HPDE6-E6E7 (cell line): ENCODE measurements at regions not wholly inside any gene's neighbourhood (a gene's known extent, or its start where the extent isn't known, plus 50 kb on each side); places are given as distances from the start of the nearest gene placed in this dataset.
"Not testable (repeated sequence)": the region's sequence is repeated elsewhere in the genome, so short reads cannot be mapped to it uniquely, and the experiment has no call there.

Experiments used
- DNase-seq: peaks from one replicate; pipeline ENCODE4 v3.0.0; 2011; ENCODE audit warnings: missing footprints; ENCODE audit errors: extremely low spot score

DNA sequence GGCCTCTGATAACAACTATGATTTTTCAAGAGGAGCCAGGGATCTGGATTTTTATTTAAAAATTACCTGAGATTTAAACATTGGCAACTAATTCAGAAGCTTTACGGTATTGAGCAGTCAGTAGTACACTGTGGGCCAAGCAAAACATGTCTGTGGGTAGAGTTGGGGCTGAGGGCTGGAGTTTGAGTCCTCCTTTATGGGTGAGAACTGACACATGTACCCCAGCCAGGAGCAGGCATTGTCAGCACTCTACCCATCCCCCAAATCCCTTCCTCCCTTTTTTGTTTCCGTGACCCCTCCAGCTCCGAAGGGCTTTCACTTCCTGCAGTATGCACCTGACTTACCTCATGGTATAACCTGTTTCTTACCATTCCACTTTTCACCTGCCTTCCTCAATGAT is 131.4 kb downstream of the SNX5 start:
- DNase-seq: no peak

- DNase-seq: no peak
Measured at GRCh38 chr20:17836303-17836861, 132.2 kb downstream of the SNX5 start.

GRCh38 chr20:17835934-17836300 is 132.7 kb downstream of the SNX5 start:
- DNase-seq: no peak

DNA sequence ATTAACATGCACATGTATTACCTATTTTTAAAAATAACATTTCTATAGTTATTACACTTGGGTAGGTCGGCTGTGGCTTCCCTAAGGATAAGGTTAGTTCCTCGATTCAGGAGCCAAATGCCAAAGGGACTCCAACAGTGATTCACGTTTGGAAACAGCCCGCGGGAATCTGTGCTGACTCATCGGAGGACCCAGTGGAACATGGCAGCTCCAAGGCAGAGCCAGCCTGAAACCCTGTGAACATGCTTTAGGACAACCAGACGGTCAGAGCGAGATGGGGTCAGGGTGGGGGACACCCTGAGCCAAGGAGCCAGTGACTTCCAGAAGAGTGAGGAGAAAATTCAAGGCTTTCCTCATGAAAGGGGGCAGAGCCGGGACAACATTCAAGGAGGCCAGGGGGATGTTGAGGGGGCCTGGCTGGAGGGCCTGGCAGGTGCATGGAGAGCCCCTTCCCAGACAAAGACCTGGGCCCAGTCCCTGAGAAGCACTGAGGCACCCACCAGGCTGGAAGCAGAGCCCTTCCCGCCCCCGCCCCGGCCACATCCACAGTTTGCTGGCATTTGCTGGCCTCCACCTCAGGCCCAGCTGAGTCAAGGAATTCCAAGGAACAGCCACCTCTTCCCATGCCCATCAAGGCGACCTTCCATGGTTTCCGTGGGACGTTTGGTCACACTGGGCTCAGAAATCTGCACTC is 133.2 kb downstream of the SNX5 start:
- DNase-seq: peak; percentile 88

DNA sequence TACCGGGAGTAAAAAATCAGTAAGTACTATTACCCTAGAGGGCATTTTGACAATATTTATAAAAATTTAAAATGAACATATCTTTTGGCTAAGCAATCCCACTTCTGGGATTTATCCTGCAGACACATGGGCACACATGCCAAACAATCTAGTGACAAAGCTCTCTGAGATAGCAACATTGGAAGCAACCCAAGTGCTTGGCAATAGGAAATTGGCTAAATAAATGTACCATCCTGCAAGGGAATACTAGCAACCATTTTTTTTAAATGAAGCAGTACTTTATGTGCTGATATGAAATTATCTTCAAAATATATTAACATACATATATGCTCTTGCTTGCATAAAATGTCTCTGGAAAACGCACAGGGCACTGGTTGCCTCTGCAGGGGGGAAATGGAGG is 133.8 kb downstream of the SNX5 start:
- no peak for DNase-seq

DNA sequence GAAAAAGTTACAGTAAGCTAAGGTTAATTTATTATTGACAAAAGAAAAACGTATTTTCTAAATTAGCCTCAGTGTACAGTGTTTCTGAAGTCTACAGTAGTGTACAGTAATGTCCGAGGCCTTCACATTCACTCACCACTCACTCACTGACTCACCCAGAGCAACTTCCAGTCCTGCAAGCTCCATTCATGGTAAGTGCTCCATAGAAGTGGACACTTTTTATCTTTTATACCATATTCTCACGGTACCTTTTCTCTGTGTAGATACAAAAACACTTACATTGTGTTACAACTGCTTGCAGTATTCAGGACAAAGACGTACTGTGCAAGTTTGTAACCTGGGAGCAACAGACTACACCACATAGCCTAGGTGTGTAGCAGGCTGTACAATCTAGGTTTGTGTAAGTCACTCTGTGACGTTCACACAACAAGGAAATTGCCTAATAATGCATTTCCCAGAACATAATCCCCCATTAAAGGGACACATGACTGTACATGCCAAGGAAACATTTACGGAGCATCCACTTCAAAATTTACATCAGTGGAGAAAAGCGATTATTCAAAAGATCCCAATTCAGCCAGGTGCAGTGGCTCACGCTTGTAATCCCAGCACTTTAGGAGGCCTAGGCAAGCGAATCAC is 133.4 kb downstream of the BANF2 start:
- DNase-seq: no peak

DNA sequence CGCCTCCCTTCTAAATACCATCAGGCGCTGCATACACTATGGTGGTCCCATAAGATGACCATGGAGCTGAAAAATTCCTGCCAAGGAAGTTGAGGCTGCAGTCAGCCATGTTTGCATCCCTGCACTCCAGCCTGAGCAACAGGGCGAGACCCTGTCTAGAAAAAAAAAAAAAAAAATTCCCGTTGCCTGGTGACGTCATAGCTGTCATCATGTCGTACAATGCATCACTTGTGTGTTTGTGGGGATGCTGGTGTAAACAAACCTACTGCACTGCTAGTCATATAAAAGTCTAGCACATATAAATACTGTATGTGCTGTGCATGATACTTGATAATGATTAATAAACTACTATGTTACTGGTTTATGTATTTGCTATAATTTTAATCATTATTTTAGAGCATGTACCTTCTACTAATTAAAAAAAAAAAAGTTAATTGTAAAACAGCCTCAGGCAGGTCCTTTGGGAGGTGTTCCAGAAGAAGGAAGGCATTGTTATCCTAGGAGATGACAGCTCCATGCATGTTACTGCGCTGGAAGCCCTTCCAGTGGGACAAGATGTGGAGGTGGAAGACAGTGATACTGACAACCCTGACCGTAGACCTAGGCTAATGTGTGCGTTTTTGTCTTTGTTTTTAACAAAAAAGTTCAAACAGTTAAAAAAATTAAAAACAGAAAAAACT is 132.6 kb downstream of the BANF2 start:
- no peak for DNase-seq

DNA sequence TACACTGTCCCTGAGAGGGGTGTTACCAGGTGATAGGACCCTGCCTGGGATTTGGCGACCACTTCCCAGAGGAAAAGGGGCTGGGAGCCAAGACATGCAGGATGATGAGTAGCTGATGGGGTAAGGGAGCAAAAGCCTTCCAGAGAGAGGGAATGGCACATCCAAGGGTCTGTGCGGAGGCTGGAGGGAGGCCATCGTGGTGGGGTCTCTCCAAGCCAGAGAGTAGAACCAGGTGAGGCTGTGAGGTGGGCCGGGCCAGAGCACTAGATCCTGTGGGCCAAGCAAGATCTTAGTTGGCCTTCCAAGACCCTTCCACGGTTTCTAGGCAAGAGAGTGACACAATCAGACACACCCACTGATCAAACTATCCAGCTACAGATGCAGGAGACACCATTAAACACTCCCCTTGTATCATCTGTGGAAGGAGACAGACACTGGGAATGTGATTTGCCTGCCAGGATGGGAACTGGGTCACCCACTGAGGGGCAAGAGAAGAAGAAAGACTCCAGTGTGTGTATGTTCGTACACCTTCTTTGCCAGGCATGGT is 128.9 kb downstream of the BANF2 start:
- no peak for DNase-seq

DNA sequence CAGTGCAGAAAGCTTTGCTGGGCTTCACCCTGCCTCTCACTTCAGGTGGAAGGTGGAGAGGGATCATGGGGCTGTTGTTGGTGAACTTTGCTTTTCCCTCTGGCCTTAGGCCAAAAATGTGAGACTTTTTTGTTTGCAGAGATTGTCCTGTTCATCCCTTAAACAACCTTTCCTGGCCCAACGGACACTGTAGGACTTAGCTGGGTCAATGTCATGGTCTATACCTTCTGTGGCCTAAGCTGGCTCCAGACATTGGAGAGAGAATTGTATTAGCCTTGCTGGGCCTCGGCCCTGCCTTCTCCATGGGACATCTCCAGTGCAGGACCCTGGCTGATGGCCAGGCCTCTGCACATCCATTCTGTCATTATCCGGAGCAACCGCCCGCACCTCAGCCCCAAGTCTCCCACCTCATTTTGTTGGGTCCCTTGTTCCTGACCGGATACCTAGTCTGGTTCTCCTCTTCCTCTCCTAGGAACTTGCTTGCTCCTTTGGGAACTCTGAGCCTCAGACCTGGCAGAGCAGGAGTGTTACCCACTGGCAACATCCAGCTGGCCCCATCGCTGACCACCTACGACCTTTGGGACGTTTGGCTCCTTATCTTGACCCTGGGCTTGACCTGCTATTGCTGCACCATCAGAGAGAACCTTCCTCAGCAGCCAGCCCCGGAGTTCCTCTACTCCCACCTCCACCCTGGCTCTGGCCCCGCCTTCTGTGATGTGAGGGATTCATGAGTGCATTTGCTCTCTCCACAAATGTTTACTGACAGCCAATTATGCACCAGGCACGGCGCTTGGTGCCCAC is 128.2 kb downstream of the BANF2 start:
- no peak for DNase-seq

DNA sequence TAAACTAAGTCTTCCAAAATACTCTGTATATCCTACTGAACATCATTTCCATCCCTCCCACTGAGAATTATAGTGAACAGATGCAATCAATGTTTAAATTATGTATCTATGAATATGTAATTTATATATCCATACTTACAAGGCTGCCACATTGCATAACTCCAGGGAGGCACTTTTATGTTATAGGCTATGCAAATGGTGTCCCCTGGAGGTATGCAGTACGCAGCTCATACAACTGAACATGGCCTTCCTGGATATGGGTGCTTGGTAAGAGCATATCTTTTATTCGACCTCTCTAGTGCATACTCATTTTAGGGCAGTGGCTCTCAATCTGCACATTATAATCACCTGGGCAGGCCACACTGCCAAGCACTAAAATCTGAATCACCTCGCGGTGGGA is 127.3 kb downstream of the BANF2 start:
- no peak for DNase-seq

DNA sequence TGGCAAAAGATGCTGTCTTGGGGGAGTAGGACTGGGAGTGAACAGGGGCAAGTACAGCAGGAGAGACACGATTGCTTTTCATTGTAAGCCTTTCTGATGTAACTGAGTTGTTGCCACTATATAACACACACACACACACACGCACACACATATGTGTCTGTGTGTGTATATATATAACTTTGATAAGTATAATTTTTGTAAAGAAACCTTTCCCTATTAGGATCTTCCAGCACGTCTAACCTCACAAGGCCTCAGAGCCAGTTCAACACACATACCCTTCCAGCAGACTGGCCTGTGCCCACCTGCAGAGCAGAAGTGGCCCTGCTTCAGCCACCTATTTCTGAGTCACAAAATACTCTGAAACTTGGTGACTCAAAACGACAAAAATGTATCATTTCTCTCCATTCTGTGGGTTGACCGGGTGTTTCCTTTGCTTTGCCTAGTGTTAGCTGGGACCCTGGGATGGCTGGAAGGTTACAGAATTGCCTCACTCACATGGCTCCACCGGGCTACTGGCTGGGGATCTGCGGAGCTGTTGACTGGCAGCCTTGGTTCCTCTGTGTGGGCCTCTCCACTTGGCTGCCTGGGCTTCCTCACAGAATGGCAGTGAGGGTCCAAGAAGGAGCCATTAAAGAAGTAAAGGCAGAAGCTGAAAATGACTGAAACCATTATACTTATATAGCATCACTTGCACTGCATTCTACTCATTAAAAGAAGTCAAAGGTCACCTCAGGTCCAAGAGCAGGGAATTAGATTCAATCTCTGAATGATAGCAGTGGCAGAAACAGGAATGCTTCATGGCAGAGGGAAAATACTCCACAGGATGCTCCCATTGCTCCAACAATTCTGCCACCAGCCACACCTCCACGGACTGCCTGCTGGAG is 126.4 kb downstream of the BANF2 start:
- DNase-seq: no peak

- DNase-seq: no peak
Measured at GRCh38 chr20:17825252-17825959, 125.6 kb downstream of the BANF2 start.

GRCh38 chr20:17824676-17825251 is 125.0 kb downstream of the BANF2 start:
- DNase-seq: no peak

GRCh38 chr20:17823409-17824144 is 123.8 kb downstream of the BANF2 start:
- DNase-seq: no peak

- no peak for DNase-seq
Measured at GRCh38 chr20:17822540-17823408, 123.0 kb downstream of the BANF2 start.

DNA sequence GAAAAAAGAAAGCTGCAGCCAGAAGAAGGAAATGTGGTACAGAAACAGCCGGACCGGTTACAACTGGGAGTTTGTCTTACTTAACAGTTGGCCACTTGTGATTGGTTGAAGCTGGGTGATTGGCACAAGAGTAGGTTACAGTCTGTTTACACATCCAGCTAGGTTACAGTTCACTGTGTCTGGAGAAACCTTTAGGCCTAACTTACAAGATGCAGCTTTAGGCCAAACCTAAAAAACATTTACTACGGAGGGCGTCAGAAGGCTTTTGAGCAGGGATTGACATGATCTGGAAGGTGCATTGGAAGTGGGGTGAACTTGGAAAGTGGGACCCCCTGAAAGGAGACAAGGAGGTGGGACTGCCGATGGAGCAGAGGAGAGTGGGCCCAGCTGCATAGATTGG is 122.3 kb downstream of the BANF2 start:
- DNase-seq: no peak

GRCh38 chr20:17821606-17822005 is 121.8 kb downstream of the BANF2 start:
- DNase-seq: not testable (repeated sequence)
